OCI-LY1 (cell line): ENCODE measurements at regions not wholly inside any gene's neighbourhood (a gene's known extent, or its start where the extent isn't known, plus 50 kb on each side); places are given as distances from the start of the nearest gene placed in this dataset.

Experiments
- CTCF ChIP-seq: fragments of 200-600 bp; sonication (generic), shearing (Covaris generic); IDR thresholded peaks from 2 replicates; pipeline ENCODE4 v1.5.1; 2017; ENCODE audit warnings: mild to moderate bottlenecking, antibody characterized with exemption, low read length, moderate library complexity, mixed read lengths
- EZH2 ChIP-seq: fragments of 200-600 bp; sonication (generic), shearing (Covaris generic); IDR thresholded peaks from 2 replicates; pipeline ENCODE4 v1.8.0; 2017; ENCODE audit warnings: borderline replicate concordance, mixed run types, mild to moderate bottlenecking, antibody characterized with exemption, low read length, moderate library complexity, mixed read lengths

- TF ChIP-seq CTCF (no peak), EZH2 (no peak)
These were observed 104.0 kb upstream of the FRMD6 start for GRCh38 chr14:51547701-51548100.
